ENCODE measurements at regions not wholly inside any gene's neighbourhood (a gene's known extent, or its start where the extent isn't known, plus 50 kb on each side); places are given as distances from the start of the nearest gene placed in this dataset.
"Not testable (repeated sequence)": the region's sequence is repeated elsewhere in the genome, so short reads cannot be mapped to it uniquely, and the experiment has no call there.

DNA sequence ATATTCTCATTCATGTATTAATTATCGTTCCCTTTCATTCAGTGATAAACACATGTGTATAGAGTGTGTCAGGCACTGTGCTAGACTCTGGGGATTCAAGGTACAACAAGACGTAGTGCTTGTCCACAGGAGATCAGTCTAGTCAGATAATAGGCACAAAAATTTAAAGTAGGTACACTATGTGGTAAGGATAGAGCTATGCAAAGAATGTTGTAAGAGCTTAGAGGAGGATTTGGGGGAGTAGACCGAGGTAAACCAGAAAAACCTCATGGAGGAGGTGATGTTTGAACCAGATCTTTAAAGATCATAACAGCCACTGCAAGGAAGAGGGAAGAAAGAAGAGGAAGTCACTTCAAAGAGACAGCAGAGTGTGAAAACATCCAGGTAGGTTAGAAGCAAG lies 256.9 kb upstream of the DDX18 start:
- no peak for DNase-seq

DNA sequence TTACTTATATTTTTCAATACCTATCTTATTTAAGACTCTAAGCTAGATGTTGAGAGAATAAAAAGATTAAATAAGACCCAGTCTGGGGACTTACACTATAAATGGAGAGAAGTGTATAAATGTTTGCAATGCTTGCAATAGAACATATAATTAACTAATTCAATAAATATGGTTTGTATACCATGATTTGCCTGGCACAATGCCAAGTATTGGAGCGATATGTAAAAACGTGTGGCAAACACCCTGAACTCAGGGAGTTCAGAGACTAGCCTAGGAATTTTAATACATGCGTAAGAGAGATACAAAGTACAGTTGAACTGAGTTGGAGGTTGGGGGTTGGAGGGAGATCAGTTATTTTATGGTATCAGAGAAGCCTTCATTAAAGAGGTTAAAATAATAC lies 251.8 kb upstream of the DDX18 start:
- no peak for DNase-seq

DNA sequence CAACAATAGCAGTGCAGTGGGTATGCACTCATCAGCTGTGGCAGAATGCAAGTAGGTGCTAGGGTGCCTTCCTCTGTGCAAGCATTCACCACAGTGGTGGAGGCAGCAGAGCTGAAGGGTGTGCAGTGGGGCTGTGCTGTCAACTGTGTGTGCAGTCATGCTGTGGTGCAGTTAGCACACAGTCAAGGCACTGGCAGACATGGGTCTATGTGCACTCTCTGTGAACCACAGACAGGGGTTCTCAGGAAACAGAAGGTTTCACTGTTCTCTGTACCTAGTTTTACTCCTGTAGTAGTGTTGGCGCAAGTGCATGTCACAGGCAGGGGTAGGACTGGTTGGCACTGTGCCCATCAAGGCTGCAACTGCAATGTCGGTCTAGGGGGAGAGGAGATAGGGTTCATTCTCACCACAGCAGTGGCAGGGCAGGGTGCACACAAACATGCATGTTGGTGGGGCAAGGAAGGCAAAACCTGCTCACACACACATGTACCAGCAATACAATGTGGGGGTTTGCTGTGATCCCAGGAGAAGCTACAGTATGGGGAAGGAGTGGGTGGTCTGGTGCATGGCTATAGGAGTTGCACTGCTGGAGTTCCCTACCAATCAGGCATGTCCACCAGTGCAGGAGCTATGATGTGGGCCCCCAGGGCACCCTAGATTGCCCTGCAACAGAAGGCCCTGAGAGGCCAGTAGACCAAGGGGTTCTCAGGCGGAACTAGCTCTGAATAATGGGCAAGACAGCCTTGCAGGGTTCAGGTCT lies 242.7 kb upstream of the DDX18 start:
- DNase-seq = no peak

DNA sequence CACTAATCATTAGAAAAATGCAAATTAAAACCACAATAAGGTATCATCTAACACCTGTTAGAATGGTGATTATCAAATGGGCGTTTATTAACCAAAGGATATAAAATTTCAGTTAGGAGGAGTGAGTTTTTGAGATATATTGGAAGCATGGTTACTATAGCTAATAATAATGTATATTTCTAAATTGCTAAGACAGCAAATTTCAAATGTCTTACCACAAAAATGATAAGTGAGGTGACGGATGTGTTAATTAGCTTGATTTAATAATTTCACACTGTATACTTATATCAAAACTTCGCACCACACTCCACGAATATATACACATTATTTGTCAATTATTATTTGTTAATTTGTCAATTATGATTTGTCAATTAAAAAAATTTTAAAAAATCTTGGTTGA lies 227.2 kb upstream of the DDX18 start:
- DNase-seq = no peak

DNA sequence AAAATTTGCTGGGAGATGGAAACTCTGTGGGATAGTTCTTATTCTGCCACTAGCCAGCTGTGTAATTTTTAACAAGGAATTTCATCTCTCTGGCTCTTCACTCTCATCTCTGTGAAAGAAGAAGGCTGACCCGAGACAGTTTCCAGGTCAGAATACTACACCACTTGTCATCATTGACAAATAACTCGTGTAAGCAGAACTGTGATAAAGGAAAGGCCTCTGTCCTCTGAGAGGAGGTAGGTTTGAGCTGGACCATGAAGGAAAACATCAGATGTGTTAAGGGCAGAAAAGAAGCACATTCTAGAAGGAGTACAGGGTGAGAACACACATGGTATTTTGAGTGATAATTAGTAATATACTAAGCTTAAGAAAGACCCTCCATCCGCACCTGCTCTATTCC lies 211.4 kb upstream of the DDX18 start:
- DNase-seq = no peak

DNA sequence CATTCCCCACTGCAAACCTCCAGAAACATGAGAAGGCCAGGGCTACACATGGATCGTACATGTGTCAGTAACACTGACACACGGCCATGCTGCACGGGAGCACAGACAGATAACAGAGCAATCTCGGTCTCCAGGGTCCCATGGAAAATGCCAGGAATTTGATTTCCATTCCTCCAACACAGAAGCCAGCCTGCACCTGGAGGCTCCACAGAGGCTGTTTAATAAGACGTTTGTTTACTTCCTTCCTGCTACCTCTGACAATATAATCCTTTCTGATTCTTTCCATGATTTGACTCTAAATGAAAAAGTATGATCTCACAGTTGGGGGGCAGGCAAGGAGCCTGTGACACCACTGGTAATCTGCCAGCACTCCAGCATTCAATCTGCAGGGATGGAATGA lies 210.9 kb upstream of the DDX18 start:
- DNase-seq = no peak

DNA sequence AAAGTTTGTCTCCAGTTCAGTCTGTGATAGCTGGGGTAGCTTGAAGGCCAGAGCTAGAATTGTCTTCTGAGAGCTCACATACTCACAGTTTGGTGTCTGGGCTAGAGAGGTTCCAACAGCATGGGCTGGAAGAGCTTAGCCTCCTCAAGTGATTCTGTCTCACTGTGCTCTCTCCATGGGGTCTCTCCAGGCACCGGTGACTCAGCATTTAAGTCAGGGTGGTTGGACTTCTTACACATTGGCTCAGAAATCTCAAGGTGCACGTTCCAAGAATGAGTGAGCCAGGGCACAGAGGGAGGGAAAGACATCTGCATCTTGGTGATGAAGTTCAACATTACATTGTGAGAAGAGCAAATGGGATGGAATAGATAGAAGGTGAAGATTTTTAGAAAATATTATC lies 207.3 kb upstream of the DDX18 start:
- DNase-seq = no peak

DNA sequence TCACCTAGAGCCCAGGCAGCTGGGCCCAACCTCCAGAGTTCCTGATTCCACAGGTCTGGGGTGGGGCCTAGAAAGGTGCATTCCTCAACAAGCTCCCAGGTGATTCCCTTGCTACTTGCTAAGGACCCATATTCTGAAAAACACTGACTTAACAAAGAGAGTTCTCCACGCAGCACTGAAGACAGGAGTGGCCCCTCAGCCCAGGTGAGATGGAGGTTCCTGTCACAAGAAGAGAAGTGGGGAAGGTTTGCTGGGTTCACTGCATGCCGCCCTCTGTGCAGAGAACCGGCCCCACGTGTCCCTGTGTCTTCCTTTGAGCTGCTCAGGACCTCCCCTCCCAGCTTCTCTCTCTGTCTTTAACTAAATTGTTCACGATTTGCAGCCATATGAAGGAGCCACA lies 201.4 kb upstream of the DDX18 start:
- no peak for DNase-seq

DNA sequence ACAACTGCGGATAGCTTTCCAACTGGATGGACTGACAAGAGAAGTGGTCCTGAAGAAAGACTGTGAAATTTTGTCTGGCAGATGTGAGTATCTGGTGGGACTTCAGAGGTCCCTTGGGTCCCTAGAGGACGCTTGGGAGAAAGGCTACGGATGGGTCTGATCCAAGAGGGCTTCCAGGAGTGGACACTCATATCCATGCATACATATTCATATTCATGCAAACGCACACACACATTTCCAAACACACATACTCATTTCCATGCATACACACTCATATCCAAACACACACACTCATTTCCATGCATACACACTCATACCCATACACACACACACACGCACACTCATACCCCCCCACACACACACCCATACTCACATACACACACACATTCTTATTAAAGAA lies 200.2 kb upstream of the DDX18 start:
- DNase-seq = no peak

DNA sequence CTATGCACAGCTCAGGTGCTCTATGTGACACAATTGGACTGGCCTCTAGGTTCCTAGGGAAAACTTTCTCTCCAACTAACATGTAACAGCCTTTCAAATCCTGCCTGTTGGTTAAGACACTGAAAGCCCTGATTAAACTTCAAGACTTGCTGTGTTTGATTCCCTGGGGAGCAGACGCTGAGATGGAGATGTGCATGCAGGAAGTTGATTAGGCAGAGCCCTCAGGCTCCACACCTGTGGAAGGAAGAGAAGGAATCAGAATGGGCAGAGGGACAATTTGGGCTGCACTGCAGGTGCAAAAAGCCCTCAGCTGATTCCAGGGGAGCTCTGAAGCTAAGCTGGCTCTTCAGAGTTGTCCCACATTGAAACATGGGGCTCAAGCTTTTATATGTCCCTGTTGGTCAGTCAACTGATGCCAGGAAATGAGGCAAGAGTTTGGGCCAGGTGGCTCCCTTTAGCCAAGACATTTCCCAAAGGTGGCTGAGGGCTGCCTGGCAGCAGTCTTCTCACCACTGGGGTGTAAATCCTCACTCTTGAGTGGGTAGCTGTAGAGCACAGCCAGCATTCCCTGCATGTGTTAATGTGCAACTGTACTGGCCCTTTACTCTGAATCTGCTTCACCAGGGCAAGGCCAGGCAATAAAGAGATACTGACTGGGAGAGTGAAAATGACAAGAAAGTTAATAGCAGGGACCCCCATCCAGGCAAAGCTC lies 199.5 kb upstream of the DDX18 start:
- DNase-seq = no peak

DNA sequence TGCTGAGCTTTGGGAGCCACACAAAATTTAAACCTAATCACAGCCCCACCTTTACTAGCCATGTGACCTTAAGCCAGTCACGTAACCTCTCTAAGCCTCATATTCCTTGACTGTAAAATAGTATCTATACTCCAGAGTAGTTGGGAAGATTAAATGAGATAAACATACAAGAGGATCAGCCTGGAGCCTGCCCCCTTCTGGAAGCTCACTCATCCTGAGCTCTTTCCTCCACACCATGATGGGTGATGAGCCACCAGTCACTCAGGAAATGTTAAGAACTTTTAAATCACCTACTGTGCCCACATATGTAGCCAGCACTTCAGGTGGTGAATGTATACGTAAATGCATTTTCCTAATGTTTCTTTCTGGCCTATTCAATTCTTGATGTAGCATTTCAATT lies 195.9 kb upstream of the DDX18 start:
- DNase-seq = no peak

DNA sequence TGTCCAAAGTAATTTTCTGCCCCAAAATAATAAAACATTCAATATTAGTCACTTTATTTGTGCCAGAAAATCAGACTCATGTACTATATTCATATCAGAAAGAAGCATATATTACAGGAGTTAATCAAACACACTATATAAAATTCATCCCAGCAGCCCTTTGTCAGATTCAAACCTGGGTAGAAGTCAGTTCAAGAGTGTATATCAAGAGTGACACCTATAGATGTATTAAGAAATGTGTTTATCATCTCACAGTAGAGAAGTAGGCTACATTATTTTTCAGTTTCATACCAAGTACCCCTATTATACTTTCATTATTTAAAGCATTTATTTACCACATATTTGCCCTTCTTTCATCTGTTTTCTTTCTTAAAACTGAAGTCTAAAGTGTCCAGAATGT lies 193.2 kb upstream of the DDX18 start:
- DNase-seq = no peak

DNA sequence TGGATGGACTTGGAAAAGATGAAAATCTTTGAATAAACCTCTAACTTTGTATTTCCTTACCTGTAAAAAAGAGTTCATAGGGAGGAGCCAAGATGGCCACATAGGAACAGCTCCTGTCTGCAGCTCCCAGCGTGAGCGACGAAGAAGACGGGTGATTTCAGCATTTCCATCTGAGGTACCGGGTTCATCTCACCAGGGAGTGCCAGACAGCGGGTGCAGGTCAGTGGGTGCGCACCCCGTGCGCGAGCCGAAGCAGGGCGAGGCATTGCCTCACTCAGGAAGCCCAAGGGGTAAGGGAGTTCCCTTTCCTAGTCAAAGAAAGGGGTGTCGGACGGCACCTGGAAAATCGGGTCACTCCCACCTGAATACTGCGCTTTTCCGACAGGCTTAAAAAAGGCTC lies 191.3 kb upstream of the DDX18 start:
- DNase-seq = not testable (repeated sequence)

DNA sequence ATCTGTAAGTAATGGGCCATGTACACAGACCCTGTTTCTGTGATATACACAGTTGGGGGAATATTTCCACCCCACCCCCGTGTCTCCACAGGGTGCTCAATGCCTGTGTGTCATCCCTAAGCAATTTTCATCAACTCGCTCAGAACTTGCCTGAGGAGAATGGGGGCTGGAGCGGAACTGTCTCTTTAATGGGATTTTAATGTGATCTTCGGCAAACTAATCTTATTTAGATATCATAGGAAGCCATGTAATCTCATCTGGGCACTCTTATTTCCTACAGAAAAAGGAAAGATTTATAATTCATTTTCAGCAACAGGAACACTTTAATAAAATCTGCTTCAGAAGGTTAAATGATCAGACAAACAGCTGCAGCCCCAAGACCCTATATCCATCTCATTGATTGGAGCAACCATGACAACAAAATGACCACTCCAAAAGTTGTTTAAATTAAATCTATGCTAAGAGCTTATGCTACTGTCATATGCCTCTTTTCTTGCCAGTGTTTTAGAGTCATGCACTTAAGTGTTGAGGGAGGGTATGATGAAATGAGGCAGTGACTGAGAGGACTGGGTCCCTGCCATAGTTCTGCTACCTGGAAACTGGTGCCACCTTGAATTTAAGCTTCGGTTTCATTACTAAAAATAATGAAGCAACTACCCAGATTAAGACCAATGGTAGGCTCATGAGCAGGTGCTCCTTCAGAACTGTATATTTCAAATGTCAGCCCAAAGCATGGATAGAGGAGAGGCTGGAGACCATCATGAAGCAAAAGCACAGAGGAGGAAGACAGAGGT lies 183.1 kb upstream of the DDX18 start:
- DNase-seq = no peak

DNA sequence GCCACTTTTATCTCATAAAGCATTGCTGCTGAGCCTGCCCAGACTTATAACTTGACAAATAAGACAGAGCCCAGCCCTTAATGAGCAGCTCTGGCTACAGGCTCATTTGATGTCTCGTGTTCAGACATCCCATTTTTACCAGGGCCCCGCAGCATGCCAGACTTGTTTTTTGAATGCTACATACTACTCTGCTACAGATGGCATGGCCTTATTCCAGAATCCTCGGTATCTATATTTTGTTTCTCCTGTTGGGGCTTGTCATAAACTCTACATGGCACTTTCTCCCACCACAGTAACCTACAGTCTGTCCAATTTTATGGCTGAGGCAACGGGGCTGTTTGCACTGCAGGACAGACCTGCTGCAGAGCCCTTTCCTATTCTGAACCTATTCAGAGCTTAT lies 179.0 kb upstream of the DDX18 start:
- DNase-seq = no peak

DNA sequence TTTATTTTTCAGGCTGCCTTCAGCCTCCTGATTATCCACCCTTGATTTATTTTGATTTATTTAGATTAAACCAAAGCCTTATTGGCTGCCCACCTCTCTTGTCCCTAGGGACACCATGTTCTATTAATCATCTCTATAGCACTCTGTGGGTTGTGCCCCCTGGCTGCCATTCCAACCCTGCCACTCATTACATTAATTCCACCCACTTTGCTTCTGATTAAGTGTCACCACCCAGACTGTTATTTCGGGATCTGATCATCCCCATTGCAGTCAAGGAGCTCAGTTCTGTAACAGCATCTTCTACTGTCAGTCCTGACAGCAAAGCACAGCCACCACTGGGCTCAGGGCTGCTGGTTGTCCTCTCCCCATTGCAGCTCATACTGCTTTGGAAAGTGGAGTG lies 175.1 kb upstream of the DDX18 start:
- DNase-seq = no peak

DNA sequence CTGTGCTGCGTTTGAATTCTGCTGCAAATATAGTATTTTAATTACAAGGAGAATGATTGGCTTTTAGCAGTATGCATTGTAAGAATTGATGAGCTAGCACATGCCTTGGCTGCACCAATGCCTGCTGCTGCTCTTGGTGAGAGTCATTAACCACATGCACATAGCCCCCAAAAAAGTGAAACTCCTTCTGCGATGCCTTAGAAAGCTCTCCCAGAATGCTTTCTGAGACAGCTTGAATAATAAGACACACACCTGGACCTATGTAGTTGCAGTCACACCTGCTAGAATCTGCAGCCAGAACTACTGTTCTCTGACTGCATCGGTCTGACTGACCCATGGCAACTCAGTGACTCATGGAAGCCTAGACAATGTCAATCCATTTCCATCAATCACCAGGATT lies 170.1 kb upstream of the DDX18 start:
- DNase-seq = no peak

DNA sequence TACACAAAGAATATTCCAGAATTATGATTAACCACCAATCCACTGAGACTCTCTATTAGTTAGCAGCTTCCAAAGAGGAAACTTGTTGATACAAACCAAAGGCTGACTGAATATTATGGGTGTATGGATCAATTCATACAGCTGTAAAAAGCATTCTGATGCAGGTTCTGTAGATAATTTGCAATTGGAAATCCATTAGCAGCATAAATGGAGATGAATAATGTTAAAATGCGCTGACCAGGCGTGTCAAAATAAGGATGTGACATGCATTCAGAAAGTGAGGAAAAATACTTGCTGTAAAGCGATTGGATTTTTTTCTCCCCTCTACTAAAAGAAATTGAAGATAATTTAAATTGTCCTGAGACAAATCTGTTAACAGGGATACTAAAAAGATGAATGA lies 169.0 kb upstream of the DDX18 start:
- DNase-seq = no peak

DNA sequence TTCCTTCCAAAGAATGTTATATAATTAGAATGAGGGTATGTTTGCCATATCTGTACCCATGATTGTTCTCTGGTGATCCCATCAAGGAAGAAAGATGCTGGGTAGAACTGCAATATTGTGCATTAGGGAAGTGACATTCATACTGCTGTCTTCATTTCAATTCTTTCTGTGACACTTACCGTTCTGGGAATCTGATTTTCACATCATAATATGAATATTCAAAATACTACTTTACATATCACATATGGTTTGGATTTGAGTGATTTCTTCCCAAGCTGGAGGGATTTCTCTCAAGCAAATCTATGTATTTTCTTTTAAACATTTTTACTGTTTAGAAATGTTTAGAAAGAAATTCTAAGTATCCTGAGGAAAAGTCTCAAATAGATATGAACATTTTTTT lies 168.4 kb upstream of the DDX18 start:
- DNase-seq = no peak

DNA sequence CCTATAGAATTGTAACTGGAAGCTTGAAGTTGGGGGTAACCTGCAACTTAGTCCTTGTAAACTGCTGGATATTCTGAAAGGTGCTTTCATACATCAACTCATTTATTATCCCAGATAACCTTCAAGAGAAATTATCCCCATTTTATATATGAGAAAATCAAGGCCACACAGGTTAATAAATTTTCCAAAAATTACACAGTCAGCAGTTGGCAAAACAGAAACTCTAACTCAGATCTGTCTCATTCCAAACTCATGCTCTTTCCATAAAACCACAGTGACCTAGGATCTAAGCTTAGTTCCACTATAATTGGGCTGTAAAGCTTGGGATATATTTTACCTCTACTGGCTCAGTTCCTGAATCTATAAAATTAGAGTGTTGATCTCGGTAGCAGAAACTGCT lies 167.6 kb upstream of the DDX18 start:
- DNase-seq = no peak

DNA sequence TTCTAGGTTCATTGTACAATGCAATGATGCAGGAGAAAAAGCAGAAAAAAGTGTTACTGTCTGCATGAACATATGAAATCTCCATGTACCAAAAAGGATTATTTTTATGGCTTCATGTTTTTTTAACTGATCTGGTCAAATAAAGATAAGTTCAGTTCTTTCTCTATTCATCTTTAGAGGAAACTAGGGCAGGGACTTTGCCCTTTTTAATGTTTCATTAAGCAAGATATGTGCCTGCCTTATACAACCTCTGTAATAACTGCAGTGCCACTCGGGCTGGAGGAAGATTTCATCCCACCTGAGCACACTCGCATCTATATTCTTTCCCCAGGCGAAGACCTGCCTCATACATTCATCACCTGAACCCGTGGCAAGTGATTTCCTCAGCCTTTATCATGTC lies 157.9 kb upstream of the DDX18 start:
- no peak for DNase-seq

DNA sequence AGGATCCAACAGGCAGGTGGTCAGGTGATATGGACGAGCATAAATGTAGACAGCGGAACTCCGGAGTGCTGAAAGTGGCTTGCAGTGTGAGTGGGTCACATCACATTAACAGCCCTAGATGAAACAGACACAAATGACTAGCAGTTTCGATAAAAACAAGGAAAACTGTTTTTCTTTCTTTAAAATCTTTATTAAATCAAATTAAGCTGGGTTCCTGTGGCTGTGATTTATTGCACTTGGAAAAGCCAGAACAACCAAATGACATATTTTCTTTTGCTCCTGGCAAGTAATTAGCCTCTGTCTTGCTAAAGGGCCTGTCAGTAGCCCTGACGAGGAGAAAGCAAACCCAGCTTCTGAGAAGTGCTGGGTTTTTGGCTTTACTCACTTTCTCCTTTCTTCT lies 152.9 kb upstream of the DDX18 start:
- no peak for DNase-seq

DNA sequence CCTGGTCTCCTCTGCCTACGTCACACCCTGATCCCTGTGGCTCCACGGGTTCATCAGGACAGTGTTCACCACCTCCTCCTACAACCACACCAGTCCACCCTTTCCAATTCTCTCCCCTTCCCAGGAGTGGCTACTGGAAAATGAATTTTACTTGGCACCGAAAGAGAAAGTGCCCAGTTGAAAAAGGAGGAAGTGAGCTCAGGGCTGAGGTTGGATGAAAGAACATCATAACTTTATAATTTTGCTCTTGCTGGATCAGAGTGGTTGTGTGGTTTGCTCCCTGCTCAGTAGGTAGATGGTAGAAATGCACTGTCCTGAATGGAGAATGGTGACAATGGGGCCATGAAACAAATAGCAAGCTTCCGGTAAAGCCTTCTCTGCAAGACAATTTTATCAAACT lies 140.3 kb upstream of the DDX18 start:
- no peak for DNase-seq

DNA sequence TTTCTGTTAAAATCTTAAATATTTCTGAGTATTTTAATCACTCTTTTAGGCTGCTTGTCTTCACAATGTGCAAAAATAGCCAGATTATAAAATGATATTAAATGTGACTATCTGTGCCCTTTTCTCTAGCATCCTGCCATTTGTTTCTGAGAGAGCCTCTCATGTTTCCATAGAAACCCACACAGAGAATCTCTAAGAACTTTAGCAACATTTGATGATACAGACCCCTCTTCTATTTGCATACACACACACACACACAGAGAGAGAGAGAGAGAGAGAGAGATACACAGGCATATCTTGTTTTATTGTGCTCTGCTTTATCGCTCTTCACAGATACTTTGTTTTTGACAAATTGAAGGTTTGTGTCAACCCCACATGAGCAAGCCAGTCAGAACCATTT lies 134.5 kb upstream of the DDX18 start:
- DNase-seq = no peak
